T-helper 1 cell treated with Interleukin-12 subunit alpha and Interleukin-12 subunit beta and Interleukin-4 antibody, amounts not matched to agents 30 ng/mL and 1 ng/mL, for 36 hours (primary cell): ENCODE measurements at regions not wholly inside any gene's neighbourhood (a gene's known extent, or its start where the extent isn't known, plus 50 kb on each side); places are given as distances from the start of the nearest gene placed in this dataset.

ENCODE experiments used
- intact Hi-C: fragments of 100-400 bp; cut with micrococcal nuclease; formaldehyde crosslinking; loops from one replicate; pipeline ENCODE4 v1.15.1; 2024

DNA sequence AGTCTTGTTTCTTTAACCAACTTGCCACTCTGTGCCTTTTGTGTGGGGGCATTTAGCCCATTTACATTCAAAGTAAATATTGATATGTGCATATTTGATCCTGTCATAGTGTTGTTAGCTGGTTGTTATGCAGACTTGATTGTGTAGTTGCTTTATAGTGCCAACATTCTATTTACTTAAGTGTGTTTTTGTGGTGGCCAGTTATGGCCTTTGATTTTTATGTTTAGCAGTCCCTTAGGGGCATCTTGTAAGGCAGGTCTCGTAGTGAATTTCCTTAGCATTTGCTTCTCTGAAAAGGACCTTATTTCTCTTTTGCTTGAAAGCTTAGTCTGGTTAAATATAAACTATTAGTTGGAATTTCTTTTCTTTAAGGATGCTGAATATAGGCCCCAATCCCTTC lies 282.8 kb upstream of the NECTIN3 start:
- intact Hi-C loops, result no loop called here

DNA sequence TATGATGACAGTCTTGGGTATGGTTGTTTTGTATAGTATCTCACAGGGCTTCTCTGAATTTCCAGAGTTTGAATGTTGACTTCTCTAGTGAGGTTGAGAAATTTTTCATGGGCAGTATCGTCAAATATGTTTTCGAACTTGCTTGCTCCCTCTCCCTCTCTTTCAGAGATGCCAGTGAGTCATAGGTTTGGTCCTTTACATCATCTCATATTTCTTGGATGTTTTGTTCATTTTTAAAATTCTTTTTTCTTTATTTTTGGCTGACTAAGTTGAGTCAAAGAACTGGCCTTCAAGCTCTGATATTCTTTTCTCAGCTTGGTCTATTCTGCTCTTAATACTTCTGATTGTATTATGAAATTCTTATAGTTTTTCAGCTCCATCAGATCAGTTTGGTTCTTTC lies 282.3 kb upstream of the NECTIN3 start:
- intact Hi-C loops, result no loop called here

DNA sequence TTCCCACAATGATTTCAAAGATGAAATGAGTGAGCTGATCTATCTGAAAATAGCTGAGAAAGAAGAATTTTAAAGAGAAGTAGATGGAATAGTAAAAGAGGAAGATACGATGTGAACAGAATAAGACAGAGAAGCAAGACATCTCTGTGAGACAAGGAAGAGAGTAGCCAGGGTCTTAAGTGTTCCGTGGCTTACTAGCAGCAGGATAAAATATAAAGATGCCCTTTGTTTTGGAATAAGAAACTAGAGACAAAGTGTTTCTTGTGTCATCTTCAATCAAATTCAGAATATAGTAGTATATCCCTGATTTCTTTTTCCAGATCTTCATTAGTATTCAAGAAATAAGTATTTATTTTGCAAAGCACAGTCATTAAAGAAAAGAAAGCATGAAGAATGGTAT lies 281.0 kb upstream of the NECTIN3 start:
- intact Hi-C loops, result no loop called here

DNA sequence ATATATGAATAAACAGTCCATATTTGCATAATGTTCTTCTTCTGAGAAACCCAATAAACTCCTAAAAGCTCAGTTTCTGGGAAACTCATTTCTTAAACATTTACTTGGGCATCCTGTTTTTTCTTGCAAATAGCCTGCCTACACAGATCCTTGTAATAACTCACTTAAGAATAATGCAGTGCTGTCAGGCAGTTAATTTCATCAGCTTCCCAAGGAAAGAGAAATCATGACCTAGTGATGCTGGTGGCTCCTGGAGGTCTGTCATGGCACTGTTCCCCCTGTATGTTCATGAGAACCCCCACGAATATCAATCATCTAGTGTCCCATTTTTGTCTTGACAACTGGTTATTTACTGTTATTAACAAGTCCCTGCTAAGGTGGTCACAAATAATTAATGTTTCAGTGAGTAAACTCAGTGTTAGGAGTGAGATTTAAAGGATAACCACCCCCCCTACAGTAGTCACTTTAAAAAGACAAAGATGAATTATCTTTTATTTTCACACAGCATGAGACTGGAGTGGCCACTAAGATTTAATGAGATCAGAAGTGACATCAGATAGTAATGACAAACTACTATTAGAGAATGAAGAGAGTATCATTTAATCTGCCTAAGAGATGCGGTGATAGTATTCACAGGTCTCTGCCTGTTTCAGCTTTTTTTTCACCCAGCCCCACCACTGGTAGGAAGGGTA lies 279.5 kb upstream of the NECTIN3 start:
- intact Hi-C loops, result no loop called here

DNA sequence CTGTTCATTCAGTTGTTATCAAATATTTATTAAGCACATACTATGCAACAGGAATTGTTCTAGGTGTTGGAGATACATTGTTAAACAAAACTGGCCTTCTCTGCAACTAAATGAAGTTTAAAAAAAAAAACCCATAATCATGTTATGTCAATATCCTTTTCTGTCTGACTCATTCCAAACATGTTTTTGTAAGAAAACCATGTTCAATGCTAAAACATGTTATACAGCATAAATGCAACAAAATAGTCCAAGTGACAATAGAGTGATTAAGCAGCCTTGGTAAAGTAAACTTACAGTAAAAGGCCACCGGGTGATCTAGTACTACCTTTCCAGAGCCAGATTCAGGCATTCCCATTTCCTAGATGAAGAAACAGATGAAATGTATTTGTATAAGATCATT lies 278.0 kb upstream of the NECTIN3 start:
- intact Hi-C loops, result no loop called here

DNA sequence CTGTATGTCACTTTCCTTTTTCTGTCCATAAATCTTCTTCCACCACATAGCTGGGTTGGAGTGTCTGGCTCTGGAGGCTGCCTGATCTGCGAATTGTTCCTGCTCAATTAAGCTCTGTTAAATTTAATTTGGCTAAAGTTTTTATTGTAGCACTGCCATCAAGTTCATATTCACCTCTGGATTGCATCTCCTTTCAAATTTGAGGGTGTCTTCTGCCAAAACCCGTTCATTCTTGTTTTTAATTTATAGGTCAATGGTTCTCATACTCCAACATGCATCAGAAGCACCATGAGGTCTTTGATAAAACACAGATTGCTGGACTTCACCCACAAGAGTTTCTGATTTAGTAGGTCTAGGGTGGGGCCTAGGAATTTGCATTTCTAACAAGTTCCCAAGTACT lies 276.5 kb upstream of the NECTIN3 start:
- intact Hi-C loops, result no loop called here

DNA sequence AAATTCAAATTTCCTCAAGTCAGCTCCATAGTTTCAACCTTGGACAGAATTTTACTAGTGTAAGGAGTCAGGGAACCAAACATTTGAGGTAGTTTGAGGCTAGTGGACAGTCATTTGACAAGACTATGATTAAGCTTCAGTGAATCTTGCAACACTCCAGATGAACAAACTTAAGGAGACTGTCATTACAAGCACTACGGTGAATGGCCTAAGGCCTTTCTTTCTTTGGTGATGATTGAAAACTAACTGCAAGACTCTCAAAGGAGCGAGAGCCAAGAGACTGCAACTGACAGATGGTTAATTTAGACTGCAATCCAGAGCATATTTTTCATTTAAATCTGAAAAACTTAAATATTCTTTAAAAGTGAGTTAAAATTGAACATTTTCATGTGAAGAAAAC lies 272.3 kb upstream of the NECTIN3 start:
- intact Hi-C loops, result no loop called here

DNA sequence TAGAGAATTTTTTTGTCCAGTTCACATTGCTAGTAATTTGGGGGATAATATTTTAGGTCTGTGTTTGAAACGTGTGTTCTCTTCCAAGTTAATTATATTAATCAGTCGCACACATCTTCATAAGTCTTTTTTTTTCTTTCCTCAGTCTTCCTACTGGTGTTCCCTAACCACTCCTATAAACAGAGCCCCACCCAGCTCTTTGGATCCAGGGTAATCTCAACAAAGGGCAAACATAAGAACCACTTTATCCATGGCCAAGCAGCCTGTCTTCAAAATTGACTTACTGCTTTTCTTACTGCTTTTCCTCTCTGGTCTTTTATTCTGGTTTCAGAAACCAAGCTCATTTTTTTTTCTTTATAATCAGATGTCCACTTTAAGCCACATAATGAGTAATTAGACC lies 266.8 kb upstream of the NECTIN3 start:
- intact Hi-C loops, result no loop called here

DNA sequence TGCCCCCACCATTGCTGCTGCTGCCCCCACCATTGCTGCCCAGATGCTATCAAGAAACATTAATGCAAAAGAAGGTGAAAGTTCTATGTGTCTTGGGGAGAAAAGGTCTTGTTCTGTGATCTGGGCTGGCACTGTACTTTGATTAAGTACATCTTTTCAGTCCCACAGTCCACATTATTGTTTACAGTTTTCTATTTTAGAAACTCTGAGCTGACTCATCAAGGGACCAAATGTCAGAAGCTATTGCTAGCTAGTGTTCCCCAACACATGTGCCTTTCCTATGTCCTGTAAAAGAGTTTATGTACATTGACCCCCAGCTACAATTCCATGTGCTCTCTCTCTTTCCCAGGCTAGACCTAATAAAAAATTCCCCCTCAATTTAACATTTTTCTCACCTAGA lies 264.7 kb upstream of the NECTIN3 start:
- intact Hi-C loops, result no loop called here

DNA sequence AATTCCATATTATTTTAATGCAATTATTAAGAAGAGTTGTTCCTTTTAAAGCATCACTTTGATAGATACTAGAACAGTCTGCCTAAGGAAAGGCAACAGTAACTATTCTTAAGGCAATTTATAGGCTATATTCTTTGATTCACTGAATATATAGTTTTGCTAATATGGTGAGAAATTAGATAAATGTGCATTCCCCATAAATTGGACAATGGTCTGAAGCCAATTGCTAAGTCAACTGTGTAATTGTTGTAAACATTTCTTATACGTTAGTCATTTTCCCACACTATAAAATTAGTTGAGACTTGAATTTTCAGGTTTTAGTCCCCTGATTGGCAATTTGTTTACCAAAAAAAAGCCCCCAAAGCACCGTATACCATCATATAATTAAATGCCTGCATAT lies 263.0 kb upstream of the NECTIN3 start:
- intact Hi-C loops, result no loop called here

DNA sequence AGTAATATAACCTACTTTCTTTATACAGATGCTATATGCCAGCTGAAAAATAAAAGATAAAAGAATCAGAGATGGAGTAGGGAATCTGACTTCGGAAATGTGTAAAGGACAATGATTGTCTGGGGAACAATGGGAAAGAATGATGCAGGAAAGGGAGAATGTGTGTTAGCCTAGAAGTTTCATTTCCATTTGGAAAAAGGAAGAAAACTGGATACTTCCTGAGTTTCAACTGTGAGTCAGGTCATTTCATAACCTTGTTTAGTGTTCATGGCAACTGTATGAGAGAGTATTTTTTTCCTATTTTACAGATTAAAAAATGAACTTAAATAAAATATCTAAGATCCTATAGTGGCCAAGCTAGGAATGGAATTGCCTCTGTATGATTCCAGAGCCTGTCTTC lies 261.3 kb upstream of the NECTIN3 start:
- intact Hi-C loops, result loop anchor here (10.0 kb wide), 1 partner anchor 264 kb away; the partner anchor contains the start of gene NECTIN3

DNA sequence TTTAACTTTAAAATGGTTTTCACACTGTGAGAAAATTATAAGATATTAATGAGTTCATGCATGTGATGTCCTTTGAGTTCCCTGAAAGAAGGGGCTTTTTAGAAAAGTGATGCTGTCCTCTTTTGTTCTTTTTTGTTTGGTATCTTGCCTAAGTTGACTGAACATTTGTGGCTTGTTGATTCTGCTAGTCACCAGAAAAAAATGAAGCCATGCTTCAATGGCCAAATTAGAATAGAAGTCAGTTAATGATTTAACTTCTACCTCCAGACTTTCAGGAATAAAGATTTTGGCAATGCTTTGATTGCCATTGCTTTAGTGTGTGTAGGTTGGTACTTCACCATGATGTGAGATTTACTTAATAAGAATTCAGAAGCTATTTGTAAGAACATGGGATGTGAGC lies 260.6 kb upstream of the NECTIN3 start:
- intact Hi-C loops, result loop anchor here (10.0 kb wide), 1 partner anchor 264 kb away; the partner anchor contains the start of gene NECTIN3

DNA sequence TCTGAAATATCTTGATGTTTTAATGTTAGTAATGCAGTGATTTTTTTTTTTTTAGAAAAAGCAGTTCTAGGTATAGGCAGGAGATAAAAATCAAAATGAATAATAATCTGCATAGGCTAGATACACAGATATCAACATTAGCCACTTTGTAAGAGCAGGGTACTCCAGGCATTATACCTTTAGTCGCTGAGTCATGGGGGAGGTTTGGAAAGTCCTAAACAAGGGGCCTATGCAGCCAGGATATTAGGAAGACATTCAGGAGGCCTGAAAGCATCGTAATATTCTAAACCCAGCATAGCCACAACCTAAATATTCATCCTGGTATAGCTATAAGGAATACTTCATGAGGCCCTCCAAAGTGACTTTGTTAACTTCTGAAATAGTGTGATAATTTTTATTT lies 258.1 kb upstream of the NECTIN3 start:
- intact Hi-C loops, result loop anchor here (10.0 kb wide), 1 partner anchor 261 kb away; the partner anchor contains the start of gene NECTIN3

DNA sequence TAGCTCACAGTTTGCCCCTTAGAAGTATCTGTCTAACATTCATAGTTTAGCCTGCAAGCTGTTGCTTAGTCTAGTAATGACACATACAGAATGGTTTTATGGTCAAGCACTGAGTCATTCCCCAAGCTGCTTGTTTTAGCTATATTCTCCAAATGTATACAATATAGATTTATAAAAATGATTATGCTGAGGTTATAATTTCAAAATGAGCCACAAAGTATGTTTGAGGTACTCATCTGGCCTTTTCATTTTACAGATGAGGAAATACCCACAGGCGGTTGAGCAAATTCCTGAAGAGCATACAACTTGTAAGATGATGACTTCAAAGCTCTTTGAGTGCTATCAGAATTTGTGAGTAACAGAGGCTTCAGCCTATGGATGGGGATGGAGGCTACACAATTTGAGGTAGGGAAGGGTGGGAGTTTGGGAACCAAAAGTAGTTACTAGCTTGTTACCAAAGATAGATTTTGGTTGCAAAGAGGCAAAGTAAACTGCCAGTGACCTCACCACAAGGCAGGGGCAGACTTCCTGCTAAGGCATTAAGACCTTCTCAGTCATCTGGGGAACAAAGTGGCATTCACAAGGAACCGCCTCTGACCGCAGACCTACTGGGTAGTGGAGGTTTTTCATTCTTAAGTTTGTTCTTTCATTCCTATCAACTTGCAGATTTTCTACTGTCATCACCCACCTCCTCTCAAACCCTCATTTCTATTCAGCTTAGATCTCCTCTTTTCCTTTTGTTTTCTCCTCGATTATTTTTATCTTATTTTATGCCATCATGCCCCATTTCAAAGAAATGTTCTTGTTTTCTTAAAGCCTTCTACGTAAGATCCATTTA lies 257.2 kb upstream of the NECTIN3 start:
- intact Hi-C loops, result loop anchor here (1.0 to 10.0 kb wide), 3 partner anchors 260 to 725 kb away; partner anchors contain the start of gene NECTIN3

DNA sequence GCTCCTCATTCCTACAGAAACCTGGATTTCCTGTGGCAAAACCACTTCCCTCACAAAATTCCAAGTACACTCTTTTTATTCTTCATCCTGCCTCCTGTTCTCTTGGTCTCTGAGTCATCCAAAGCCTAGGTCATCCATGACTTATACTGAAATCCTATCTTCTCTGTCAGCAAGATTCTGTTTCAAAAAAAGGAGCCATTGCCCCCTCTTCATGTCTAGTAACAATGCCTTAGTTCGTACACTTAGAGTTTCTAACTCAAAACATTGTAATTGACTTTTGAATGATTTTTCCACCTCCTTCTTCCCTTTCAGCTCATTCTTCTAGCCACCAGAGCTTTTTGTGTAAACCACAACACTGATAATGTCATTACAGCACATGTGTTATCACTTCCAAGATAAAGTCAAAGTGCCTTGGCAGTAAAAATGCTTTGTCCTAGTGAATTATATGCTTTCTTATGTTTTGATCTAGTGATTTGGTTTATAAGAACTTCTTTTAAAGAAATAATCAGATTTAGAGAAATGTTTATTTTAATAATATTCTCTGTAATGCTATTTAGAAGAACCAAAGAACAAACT lies 256.5 kb upstream of the NECTIN3 start:
- intact Hi-C loops, result loop anchor here (2.0 to 10.0 kb wide), 2 partner anchors 260 to 424 kb away; partner anchors contain the start of gene NECTIN3

DNA sequence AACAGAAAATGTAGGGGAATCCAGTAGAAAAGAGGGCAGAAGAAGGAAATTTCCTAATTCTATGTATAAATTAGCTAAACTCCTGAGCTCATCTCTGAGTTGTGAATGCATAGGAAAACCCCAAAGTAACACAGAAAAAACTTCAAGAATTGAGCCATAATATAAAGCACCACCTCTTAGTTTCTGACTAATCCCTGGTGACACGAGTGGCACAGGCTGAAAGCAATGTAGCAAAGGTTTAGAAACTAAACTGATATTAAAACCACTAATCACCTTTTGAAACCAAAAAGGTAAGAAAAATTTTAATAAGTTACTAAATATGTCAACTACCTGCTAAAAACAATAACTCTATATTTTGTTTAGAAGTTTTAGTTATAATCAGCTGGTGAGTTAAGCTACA lies 255.6 kb upstream of the NECTIN3 start:
- intact Hi-C loops, result loop anchor here (10.0 kb wide), 1 partner anchor 259 kb away; the partner anchor contains the start of gene NECTIN3

DNA sequence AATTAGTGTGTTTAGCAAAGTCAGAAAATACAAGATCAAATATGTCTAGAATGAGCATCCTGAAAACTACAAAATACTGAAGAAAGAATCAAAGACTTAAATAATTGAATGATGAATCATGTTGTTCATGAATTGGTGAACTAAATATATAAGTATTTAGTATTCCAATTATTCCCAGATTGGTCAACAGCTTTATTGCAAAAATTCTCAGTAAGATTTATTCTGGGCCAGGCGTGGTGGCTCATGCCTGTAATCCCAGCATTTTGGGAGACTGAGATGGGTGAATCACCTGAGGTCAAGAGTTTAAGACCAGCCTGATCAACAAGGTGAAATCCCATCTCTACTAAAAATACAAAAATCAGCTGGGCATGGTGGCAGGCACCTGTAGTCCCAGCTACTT lies 250.0 kb upstream of the NECTIN3 start:
- intact Hi-C loops, result no loop called here

DNA sequence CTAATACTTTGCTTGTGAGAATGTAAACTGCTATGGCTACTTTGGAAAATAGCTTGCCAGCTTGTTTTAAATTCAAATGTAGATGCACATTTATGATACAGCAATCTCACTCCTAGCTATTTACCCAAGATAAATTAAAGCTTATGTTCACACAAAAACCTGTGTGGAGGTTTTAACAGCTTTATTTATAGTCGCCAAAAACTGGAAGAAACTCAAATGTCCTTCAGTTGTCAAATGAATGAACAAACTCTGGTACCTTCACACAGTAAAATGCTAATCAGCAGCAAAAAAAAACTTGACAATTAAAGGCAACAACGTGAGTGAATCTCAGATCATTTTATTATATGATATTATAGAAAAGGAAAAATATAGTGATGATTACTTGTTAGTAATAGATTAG lies 248.6 kb upstream of the NECTIN3 start:
- intact Hi-C loops, result no loop called here

DNA sequence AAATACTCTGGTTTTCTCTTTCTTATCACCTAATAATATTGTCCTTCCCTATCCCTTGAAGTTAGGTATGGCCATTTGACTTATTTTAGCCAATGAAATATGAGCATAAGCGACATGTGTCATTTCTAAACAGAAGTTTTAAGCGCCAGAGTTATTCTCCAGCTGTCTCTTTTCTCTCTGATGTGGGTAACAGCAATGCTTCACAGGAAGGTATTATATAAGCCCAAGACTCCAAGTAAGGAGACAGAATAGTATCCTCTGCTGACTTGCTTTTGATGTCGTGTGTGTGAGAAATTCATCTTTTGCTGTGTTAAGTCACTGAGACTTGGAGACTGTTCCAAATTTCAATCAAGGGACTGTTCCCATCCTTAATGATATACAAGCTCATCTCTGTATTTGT lies 224.6 kb upstream of the NECTIN3 start:
- intact Hi-C loops, result no loop called here

DNA sequence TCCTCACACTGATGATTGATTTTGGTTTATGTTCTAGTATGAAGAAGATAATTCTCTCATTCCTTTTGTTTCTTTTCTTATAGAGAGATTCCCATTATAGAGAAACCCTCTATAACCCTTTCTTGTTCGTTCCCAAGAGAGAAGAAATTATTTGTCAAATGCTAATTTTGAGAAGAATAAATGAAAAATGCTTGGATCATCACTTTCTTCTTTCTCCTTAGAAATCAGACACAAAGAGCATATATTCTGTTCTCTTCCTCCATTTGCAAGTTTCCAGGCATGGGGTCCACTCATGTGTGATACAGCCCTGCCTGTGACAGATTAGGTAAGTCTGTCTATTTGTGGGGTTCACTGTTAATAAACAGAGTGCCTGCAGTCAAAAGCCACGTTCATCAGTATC lies 222.6 kb upstream of the NECTIN3 start:
- intact Hi-C loops, result no loop called here

DNA sequence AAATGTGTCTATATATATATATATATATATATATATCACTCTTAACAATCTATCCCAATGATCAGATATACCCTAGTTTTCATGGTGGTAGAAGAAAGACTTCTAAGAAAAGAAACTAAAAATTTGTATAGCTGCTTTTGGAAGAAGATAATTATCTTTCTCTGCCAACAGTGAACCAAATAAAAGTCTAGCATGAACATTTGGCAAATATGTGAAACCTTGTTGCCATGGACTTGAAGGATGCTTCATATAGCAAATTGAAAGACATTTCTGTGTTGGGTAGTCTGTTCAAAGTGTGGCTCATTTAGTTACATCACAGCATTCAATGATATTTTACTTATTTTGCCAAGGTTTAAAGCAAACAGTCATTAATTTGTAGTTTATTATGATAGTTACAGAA lies 219.9 kb upstream of the NECTIN3 start:
- intact Hi-C loops, result no loop called here

DNA sequence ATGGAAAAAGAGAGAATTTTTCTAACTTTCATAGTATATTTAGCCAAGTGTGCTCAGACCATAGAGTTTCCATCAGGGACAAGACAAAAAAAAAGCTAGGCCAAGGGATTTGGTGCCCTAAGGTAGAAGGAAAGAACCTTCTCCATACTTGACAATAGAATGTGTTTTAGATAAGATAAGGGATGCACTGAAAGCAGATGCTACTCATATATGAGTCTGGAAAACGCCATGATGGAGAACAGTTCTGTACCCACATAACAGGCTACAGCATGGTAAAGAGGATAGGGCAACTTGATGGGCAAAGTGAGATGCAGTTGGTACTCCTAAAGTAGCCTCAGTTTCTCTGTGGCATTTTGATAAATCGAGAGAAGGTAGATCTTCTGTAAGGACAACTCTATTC lies 216.4 kb upstream of the NECTIN3 start:
- intact Hi-C loops, result no loop called here
